Stimulated activated CD4-positive, alpha-beta T cell treated with anti-CD3 and anti-CD28 coated beads, Interleukin-12 subunit alpha, Interleukin-12 subunit beta, amount 100 ng/mL, for 48 hours (primary cell): ENCODE measurements at regions not wholly inside any gene's neighbourhood (a gene's known extent, or its start where the extent isn't known, plus 50 kb on each side); places are given as distances from the start of the nearest gene placed in this dataset.

Experiments
- DNase-seq, 3 donors: peaks; one replicate each; pipeline ENCODE4 v3.0.0-alpha.2; 2020; ENCODE audit warnings: low read depth in 2 of 3, low spot score in 1 of 3

DNA sequence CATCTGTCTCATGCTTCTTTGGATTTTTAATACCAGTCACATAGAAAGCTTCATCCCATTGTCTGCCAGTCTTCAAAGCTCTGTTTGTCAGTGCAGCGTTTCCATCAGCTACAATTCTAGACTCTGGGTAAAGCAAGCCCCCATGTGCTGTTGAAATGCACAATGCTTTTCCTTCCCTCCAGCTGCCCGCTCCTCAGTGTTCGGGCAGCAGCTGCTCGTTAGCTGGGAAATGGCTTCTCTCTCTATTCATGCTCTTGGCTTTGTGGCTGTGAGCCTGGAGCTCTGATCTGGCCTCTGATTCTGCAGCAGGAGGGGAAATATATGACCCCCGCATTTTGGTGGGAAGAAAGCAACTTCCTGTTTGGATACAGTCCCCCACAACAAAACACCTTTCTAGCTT, 213.0 kb upstream of the CDYL start:
- no peak for DNase-seq

DNA sequence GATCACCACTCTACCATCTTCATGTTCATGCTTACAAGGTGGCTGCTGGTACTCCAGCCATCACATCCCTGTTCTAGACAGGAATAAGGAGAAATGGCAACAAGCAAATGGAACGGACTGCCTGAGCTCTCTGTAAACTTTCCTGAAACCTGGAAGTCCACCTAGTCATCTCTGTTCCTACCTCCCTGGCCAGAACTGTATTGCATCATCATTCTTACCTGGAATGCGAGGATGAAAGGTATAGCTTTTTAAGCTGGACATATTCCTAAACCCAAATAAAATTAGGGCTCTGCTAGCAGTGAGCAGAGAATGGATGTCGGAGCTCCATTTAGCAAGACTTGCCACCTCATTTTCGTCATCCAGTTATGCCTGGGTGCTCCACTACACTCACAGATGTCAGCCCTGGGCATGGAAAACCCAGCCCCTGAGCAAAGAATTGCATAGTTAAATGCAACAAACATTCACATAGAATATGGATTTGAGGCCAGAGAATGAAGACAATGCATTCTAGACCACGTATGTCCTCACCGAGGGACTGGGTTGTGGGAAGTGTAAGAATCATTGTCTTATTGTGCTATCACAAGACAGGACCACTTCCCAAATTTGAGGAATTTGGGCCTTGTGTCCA, 214.3 kb upstream of the CDYL start:
- no peak for DNase-seq

DNA sequence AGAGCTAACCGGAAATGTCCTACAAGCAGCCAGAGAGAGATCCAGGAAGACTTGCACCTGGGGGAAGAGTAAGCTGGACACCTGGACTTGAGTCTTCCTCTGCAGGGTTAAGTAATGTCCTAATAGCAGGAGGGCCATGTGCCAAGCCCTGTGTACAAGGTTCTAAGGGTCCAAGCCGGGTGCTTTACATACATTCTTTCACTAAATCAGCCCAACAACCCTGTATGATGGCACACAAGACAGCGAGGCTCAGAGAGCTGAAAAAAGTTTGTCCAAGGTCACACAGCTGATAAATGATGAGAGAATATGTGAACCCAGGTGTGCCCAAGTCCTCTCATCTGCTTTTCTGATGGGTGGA, 215.1 kb upstream of the CDYL start:
- no peak for DNase-seq

DNA sequence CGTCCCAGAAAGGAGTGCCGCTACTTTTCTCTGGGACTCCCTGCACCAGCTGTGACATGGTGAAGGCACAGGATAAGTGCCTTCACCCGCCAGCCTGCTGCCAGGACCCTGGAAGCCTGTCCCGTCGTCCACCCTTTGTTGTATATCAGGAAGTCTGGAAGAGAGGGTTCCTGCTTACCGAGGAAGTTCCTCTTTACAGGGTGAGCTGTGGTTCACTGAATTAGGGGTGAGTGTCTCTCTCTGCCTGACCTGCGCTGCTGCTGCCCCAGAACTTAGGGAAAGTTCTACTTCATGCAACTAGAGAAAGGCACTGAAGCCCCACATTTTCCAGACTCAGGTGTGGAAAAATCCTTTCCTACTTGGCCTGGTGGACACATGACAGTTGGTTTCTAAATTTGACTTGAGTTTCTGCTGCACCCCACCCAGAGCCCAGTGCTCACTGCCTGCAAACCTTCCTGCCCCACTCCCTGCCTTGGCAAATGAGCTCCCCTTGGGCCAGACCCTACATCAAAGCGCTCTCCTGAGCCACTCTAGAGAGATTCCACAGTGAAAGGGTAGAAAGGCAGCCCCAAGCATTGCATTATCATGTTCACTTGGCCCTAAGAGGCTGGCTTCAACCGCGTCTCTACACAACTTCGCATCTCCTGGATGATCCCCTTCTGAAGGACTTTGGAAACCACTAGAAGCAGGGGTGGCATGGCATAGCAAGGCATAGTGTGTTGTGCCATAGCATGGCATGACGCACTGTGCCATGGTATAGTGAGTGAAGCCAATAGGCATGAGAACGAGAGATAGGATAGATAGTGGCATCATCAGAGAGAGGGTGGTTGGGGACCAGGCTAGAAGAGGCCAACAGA, 215.8 kb upstream of the CDYL start:
- no peak for DNase-seq

DNA sequence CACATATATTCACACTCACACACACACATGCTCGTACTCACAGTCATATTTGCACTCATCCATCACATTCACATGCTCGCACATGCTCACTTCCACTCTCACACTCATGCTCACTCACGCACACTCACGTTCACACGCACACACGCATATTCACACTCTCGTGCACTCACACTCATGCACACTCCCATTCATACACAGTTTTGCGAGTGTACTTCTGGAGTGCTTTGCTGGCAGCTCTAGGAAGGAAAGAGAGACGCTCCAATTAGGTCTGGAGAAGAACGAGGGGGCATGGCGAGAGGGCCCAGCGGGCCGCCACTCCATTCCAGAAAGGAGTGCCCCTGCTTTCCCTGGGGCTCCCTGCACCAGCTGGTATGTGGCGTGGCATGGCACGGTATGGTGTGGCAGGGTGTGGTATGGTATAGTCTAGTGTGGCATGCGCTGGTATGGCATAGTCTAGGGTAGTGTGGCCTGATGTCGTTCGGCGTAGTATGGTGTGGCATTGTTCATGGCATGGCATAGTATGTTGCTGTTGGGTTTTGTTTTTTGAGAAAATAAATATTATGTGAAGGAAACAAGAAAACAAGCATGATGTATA, 216.8 kb upstream of the CDYL start:
- DNase-seq = no peak

DNA sequence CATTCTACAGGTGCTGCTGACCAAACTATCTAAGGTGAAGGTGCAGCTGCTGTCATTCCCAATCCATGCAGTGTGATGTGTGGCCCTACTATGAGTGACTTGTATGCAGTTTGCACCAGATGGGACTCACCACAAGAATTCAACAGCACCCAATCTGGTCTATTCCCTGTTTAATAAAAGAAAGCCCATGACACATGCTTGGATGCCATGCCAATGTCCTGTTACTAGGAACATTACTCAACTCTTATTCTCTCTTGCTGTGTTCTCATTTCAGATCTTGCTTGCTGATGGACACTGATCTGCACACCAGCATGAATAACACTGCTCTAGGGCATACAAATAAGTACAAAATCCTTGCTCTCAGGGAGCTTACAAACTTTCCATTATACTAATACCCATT, 221.6 kb upstream of the CDYL start:
- DNase-seq = no peak

DNA sequence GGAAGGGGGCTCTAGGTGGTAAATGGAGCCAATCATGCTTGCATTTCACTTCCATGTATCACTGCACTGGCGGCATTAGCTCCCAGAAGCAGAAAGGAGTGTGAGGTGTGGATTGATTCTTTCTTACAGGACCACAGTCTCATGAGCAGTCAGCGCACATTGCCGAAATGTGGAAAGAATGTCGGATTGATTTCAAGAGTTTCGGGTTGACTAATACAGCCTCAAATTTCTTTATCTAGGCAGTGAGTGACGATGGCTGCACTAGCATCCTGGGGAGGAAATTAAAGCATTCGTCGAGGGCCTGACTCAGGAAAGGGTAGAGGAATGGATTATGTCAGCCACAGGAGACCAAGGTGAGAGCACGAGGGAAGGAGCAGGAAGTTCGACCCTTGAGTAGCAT, 222.8 kb upstream of the CDYL start:
- DNase-seq = peak in 2 of 3 donors; percentile 0 to 3

DNA sequence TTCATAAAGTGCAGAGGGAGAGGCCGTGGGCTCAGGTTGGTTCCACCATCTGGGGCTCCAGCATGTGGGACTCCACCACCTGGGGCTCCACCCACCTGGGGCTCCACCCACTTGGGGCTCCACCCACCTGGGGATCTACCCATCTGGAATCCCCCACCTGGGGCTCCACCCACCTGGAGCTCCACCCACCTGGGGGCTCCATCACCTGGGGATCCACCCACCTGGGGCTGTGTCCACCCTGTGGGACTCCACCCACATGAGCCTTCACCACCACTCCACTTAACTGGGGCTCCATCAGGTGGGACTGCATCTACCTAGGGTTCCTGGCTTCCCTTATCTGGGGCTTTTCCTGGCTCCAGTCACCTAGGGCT, 226.0 kb upstream of the CDYL start:
- no peak for DNase-seq

DNA sequence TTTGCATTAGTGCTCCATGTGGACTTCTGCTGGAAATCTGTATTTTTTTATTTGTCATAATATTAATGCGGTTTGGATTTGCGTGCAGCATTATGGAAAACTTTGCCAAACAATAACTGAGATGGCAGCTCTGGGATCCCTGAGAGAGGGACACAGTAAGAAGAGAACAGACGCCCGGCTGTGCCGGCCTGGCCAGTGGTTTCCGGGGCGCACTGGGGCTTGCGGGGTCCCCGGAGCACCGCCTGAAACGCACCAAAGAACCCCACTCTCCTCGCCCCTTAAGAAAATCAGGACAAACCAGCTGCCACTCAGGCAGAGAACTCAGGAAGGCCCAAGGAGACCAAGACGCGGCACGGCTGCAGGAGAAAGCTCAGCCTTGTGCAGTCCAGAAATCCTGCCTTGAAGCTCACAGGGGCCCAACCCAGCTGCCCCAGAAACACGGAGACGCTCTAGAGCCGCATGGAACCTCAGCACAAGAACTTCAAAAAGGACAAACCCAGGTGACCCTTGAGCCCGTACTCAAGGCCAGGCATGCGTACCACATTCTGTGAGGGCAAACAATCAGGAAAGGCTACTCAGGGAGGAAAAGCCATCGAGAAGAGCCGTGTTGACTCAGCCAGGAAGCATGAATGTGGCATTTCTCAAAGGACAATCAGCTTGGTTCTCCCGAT, 226.5 kb upstream of the CDYL start:
- no peak for DNase-seq

DNA sequence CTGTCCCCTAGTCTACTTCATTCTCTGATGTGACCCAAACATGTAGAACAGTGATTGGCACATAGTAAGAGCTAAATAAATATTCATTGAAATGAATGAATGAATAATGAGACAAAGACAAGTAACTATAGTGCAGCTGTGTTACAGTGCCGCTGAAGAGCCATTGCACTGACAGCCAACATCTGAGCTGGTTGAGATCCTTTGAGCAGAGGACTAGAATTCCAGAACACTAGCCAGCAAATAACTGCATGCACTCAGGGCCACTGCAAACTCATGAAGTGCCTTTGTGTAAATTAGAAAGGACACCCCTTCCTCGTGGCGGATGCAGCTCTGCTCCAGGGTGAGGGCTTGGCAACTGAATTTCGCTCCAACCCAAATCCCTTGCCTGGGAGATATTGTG, 230.3 kb upstream of the CDYL start:
- no peak for DNase-seq

DNA sequence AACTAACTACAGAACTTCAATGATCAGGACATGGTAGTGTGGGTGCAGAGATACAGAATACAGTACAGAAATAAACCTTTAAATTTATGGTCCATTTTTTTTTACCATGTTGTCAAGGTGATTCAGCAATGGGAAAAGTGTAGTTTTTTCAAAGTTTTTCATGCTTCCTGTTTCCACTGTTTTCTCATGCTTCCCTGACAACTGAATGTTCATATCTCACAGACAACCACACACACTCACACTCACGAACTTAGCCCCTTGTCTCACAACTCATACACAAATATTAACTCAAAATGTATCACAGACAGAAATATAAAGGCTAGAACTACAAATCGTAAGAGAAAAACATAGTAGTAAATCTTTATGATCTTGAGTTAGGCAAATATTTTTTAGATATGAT, 232.6 kb upstream of the CDYL start:
- no peak for DNase-seq

DNA sequence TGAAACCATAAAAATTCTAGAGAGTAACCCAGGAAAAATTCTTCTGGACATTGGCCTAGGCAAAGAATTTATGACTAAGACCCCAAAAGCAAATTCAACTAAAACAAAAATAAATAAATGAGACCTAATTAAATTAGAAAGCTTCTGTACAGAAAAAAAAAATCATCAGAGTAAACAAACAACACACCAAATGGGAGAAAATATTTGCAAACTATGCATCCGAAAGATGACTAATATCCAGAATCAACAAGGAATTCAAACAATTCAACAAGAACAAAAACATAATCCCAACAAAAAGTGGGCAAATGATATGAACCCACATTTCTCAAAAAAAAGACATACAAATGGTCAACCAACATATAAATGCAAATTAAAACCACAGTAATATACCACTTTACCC, 242.6 kb upstream of the CDYL start:
- DNase-seq = no peak

DNA sequence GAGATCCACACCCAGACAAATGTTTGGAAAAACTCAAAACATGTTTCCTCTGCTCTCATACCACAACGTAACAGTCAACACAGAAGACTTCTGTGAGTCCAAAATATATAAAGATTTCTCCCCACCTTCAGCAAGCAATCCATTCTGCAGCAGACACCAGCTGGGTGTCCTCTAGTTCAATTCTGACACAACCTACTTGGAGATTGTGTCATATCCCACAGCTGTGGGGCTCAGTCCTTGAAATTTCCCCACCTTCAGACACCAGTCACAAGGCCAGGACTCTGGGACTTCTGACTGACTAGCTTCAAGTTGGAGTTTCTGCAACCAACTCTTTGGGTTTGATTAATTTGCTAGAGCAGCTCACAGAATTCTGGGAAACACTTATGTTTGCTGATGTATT, 244.8 kb upstream of the CDYL start:
- DNase-seq = no peak

DNA sequence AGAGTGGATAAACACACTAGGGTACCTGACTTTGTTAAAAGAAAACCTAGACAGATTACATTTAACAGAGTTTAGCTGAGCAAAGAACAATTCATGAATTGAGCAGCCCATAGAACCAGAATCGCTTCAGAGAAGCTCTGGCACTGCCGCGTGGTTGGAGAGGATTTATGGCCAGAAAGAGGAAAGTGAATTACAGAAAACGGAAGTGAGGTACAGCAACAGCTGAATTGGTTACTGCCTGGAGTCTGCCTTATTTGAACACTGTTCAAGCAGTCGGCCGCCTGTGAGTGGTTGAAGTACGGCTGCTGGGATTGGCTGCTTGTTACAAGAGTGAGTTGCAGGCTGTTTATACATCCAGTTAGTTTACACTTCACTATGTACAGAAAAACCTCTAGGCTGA, 253.8 kb upstream of the CDYL start:
- DNase-seq = no peak

DNA sequence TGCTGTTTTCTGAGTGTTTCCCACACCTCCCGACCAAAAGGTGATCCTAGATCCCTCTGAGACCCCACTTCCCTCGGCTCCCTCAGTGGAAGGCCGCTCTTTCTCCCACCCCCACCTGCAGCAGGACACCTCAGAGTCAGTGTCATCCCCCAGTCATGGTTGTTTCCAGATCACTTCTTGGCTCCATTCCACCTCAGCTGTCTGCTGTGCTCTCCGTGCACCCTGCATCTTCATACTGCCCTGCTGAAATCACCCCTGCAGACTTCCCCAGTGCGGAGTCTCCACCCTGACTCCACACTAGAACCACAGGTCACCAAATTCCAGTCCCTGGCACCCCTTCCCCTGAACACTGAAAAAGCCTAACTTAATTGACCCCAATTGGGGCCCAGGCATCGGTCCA, 255.1 kb upstream of the CDYL start:
- DNase-seq = no peak

DNA sequence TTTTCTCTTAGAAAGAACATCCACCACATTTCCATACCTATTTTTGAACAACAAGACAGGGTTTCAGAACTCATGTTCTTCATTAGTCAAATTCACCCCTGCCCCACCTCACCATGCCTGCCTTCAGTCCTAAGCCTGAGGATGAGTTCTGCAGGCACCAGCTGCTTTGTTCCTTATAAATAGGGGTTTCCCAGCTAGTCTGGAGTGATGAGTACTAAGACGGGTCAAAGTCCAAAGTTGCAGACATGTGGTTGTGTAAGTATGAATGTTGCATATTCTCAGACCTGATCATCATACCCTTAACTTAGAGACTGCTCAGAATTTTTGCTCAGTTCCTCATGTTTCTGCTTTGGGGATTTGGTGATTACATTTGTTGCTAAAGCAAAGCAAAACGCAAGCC, 257.7 kb upstream of the CDYL start:
- no peak for DNase-seq

DNA sequence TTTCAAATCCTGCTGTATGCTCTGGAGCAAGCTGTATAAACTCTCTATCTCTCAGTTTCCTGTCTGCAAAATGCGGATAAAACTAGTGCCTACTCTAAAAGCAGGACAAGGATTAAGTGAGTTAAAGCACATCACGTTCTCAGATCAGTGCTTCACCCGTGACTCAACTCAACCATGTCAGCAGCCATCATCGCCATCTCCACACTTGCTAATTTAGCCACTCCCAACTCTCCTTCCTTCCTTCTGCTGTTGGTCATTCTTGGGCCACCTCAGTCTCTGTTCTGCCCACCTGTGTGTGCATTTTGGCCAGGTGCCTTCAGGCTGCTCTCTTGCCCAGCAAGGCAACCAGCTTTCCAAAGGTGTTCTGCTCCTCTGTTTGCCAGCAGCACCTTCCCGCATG, 260.0 kb upstream of the CDYL start:
- DNase-seq = no peak

DNA sequence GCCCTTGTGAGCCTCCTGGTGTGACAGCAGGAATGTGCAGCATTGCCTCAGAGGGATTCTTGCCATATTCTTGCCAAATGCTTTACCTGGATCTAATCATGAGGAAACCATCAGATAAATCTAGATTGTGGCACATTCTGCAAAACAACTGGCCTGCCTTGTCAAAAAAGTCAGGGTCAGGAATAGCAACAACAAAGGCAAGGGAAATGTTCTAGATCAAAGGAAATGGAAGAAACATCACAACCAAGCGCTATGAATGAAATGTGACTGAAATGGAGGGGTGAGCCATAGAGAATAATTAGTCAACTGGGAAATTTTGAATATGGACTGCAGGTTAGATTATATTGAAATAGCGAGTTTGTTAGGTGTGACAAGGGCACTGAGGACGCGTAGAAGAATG, 262.6 kb upstream of the CDYL start:
- no peak for DNase-seq

DNA sequence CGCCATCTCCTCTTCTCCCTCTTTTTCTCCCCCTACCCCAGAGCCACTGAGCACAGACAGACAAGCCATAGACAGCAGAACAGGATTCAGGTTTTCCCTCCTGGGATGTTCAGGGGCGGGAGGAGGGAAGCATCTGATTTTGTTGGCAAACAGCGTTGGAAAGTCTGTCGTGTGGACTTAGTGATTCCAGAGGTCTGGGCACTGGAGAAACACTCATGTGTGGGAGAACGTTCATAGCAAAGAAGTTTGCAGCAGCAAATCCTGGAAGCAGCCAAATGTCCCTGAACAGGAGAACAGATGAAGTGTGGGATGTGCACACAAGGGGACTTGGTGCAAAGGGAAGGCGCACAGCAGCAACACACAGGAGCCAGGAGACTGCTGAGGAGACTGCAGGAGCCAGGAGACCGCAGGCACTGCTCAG, 264.1 kb upstream of the CDYL start:
- DNase-seq = no peak

DNA sequence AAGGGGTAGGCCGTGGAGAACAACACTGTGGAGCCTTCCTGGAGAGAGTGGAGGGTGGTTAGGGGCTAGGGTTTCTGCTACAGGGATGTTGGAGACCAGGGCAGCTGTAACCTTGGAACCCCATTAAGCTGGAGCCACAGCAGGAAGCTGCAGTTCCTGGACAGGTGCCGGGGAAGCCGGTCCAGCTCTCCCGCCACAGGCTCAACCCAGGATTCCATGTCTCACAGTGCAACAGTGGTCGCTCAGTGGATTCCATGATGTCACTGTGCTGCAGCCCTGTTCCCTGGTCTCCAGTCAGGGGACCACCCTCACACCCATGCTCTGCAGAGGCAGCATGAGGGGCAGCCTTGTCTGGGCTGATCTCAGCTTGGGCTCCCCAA, 264.6 kb upstream of the CDYL start:
- DNase-seq = no peak

DNA sequence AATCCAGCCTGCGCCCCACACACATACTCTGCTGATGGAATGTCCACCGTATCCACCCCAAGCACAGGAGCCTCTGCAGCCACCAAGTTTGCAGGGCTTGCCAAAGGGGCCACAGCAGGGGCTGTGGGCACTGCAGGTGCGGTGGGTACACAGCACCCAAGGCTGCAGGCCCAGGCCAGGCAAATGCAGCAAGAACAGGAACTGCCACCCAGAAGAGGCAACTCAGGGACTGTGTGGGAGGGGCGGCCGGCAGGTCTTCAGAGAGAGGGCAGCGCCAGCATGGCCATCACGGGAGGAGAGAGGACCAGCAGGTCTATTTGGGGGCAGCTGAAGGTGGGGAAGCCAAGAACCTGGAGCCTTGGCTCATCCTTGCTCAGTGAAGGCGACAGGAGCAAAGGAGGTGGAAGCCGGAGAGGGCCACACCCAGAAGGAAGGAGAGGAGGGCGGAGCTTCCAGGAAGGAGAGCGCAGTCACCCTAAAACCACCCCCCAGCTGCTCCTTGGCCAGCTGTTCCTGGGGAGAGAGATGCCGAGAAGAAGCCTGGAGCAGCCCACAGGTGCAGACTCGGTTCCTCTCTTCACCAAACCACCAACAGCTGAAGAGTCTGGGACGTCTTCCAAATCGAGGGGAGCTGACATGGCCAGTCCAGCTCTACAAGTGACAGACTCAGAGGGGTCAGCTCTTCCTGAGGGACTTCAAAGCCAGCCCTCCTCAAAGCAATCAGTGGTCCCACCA, 265.1 kb upstream of the CDYL start:
- no peak for DNase-seq

DNA sequence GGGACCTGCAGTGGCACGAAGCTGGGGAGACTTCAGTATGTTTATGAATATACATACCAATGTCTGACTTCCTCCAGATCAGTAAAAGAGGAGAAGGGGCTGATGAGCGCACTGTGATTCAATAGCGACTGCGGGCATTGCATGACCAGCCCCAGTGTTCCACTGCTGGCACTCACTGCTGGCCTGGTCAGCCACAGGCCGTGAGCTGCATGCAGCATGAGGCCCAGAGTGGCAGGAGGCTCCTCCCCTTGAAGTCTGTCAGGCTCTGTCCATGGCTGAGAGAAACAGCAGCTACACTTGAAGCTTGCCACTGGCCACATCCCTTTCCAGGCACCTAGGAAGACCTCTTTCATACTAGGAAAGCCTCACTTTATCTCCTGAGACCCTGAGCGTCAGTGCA, 265.9 kb upstream of the CDYL start:
- no peak for DNase-seq
